ENCODE measurements at regions not wholly inside any gene's neighbourhood (a gene's known extent, or its start where the extent isn't known, plus 50 kb on each side); places are given as distances from the start of the nearest gene placed in this dataset.
"Not testable (repeated sequence)": the region's sequence is repeated elsewhere in the genome, so short reads cannot be mapped to it uniquely, and the experiment has no call there.

- no peak for DNase-seq
Observed at GRCh38 chr9:81424431-81424830, 264.9 kb downstream of the TLE1 start.

GRCh38 chr9:81423589-81424326 is 265.6 kb downstream of the TLE1 start:
- no peak for DNase-seq

GRCh38 chr9:81421090-81421489 is 268.3 kb downstream of the TLE1 start:
- not testable (repeated sequence) for DNase-seq

GRCh38 chr9:81420024-81420423 is 269.3 kb downstream of the TLE1 start:
- no peak for DNase-seq

GRCh38 chr9:81417941-81418340 is 271.4 kb downstream of the TLE1 start:
- DNase-seq, result no peak

GRCh38 chr9:81417299-81417675 is 272.1 kb downstream of the TLE1 start:
- no peak for DNase-seq

GRCh38 chr9:81416476-81417298 is 272.7 kb downstream of the TLE1 start:
- no peak for DNase-seq

- no peak for DNase-seq
Observed at GRCh38 chr9:81414836-81415235, 274.5 kb downstream of the TLE1 start.

GRCh38 chr9:81411961-81412360 is 277.4 kb downstream of the TLE1 start:
- DNase-seq, result no peak

GRCh38 chr9:81410201-81410600 is 279.1 kb downstream of the TLE1 start:
- no peak for DNase-seq

GRCh38 chr9:81408951-81409350 is 280.4 kb downstream of the TLE1 start:
- no peak for DNase-seq

GRCh38 chr9:81404931-81405598 is 284.3 kb downstream of the TLE1 start:
- DNase-seq, result no peak

- DNase-seq, result no peak
Observed at GRCh38 chr9:81397481-81398381, 291.6 kb downstream of the TLE1 start.

GRCh38 chr9:81396528-81396927 is 292.8 kb downstream of the TLE1 start:
- no peak for DNase-seq

- DNase-seq, result no peak
Observed at GRCh38 chr9:81395676-81396054, 293.7 kb downstream of the TLE1 start.

- DNase-seq, result no peak
Observed at GRCh38 chr9:81394881-81395675, 294.3 kb downstream of the TLE1 start.

GRCh38 chr9:81393985-81394811 is 295.1 kb downstream of the TLE1 start:
- DNase-seq, result no peak

- no peak for DNase-seq
Observed at GRCh38 chr9:81391457-81391825, 297.9 kb downstream of the TLE1 start.

- DNase-seq, result no peak
Observed at GRCh38 chr9:81390792-81391456, 298.4 kb downstream of the TLE1 start.

GRCh38 chr9:81389569-81389993 is 299.8 kb downstream of the TLE1 start:
- no peak for DNase-seq
